Upper lobe of left lung (tissue), 6 donors: ENCODE measurements at regions not wholly inside any gene's neighbourhood (a gene's known extent, or its start where the extent isn't known, plus 50 kb on each side); places are given as distances from the start of the nearest gene placed in this dataset.
A peak's percentile ranks its signal among the peaks of the same experiment; 100 is the strongest.

Source experiments
- ATAC-seq, 2 donors: fragments of 200-7000 bp; cut with Tn5 transposase; one replicate each; pipeline ENCODE4 v1.9.1; 2022; ENCODE audit warnings: mild to moderate bottlenecking in 2 of 2, moderate library complexity in 2 of 2; ENCODE audit not compliant: low FRiP score in 2 of 2
- DNase-seq, 2 donors: peaks; one replicate each; pipeline ENCODE4 v3.0.0-alpha.2; 2019 to 2020
- H3K27ac ChIP-seq, 4 donors: fragments of 200-600 bp; sonication (generic); one replicate each; pipeline ENCODE4 v1.5.1; 2016 to 2019
- H3K27me3 ChIP-seq, 4 donors: fragments of 200-600 bp; sonication (generic); one replicate each; pipeline ENCODE4 v1.5.1; 2017 to 2019
- H3K36me3 ChIP-seq, 4 donors: fragments of 200-600 bp; sonication (generic); one replicate each; pipeline ENCODE4 v1.5.1; 2016 to 2019
- H3K4me1 ChIP-seq, 4 donors: fragments of 200-600 bp; sonication (generic); one replicate each; pipeline ENCODE4 v1.5.1; 2018 to 2019
- H3K4me3 ChIP-seq, 4 donors: fragments of 200-600 bp; sonication (generic); one replicate each; pipeline ENCODE4 v1.5.1; 2017 to 2019; ENCODE audit warnings: mild to moderate bottlenecking in 2 of 4, moderate library complexity in 1 of 4
- H3K9me3 ChIP-seq, 4 donors: fragments of 200-600 bp; sonication (generic); one replicate each; pipeline ENCODE4 v1.5.1; 2018 to 2019
- EP300 ChIP-seq, 4 donors: sonication (generic); formaldehyde crosslinking; IDR thresholded peaks; one replicate each; pipeline ENCODE4 v1.5.1; 2017; ENCODE audit warnings: antibody characterized with exemption in 4 of 4, control low read depth in 2 of 4
- POLR2A ChIP-seq, 4 donors: fragments of 450-650 bp; IDR thresholded peaks; one replicate each; pipeline ENCODE4 v1.5.1; 2016 to 2017; ENCODE audit warnings: antibody characterized with exemption in 4 of 4, mild to moderate bottlenecking in 2 of 4
- POLR2AphosphoS5 ChIP-seq, 2 donors: sonication (generic); formaldehyde crosslinking; IDR thresholded peaks; one replicate each; pipeline ENCODE4 v1.5.1; 2017; ENCODE audit warnings: antibody characterized with exemption in 2 of 2
- WGBS, 2 donors: methylation state at CpG; one replicate each; pipeline ENCODE4 v1.1.5; 2017 to 2018; 5-methylcytosine and 5-hydroxymethylcytosine counted together
- TF ChIP-seq, protein P1 (sequence below), 6 experiments: fragments of 450-650 bp in 4 of 6; fragments of 200-600 bp in 2 of 6; sonication (generic) in 2 of 6; IDR thresholded peaks; one replicate each; pipeline ENCODE4 v1.5.1; 2016 to 2019; ENCODE audit warnings: antibody characterized with exemption in 6 of 6
- donor health status: DM: no; HTN: no; CAD: no; lungs with moderate emphysema.
- donor health status: DM: no; HTN: yes; CAD: no; lungs with severe emphysema.

DNA sequence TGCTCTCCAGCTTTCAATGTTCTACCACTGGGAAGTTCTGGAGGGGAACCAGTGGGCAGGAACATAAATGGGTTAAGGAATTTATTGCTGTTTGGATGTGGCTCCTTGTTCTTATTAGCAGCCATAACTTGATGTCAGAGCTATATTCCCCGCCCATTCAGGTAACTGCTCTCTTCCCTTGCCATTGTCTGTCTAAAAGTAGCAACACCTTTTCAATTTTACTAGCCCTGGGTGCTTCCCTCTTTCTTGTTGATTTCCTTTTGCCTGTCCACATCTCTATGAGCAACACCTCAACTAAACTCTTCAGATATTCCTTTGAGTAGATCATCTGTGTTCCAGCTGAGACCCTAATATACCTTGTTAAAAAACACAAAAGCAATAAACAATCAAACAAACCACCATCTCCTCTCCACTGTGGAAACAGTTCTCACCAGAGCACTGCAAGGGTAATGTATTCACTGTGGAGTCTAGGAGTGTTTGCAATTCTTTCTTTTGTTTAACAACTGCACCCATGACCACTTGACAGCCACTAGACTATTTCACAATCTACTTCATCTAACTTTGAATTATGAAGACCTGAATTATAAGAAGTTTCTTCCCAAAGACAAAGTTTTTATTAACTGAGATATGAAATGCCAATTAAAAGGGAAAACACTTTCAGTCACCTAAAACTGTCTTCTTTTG, 436.7 kb downstream of the IPMK start:
- ATAC-seq = peak; percentile 49
- peak in 1 of 2 donors; percentile 28 for DNase-seq
- H3K36me3 ChIP-seq = no peaks in the 10 kb centered on the region
- no peaks in the 10 kb centered on the region for H3K27me3 ChIP-seq
- no peak overlapping the region for H3K4me3 ChIP-seq
- H3K27ac ChIP-seq = no peak overlapping the region
- H3K4me1 ChIP-seq = no peaks in the 10 kb centered on the region
- TF ChIP-seq EP300 (IDR thresholded peaks at IDR 0.05) = peak in 1 of 4 donors; percentile 33
- TF ChIP-seq POLR2A (IDR thresholded peaks at IDR 0.05) = no peak
- 38 to 50% methylated on average over 1 of the region's 1 CpG for WGBS, 2 donors
- no peaks in the 10 kb centered on the region for H3K9me3 ChIP-seq

DNA sequence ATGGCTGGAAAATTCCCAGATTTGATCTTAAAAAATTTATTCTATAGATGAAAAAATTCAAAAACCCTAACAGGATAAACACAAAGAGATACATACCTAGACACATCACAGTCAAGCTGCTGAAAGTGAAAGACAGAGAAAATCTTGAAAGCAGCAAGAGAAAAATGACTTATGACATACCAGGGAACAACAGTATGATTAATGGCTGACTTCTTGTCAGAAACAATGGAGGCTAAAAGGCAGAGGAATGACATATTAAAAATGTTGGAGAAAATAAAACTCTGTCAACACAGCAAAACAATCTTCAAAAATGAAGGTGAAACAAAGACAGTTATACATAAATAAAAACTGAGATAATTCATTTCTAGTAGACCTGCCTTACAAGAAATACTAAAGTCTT, 442.7 kb downstream of the IPMK start:
- TF ChIP-seq POLR2AphosphoS5 (IDR thresholded peaks at IDR 0.05) (no peak), EP300 (IDR thresholded peaks at IDR 0.05) (no peak), POLR2A (IDR thresholded peaks at IDR 0.05) (no peak)
- TF ChIP-seq, protein P1, sequence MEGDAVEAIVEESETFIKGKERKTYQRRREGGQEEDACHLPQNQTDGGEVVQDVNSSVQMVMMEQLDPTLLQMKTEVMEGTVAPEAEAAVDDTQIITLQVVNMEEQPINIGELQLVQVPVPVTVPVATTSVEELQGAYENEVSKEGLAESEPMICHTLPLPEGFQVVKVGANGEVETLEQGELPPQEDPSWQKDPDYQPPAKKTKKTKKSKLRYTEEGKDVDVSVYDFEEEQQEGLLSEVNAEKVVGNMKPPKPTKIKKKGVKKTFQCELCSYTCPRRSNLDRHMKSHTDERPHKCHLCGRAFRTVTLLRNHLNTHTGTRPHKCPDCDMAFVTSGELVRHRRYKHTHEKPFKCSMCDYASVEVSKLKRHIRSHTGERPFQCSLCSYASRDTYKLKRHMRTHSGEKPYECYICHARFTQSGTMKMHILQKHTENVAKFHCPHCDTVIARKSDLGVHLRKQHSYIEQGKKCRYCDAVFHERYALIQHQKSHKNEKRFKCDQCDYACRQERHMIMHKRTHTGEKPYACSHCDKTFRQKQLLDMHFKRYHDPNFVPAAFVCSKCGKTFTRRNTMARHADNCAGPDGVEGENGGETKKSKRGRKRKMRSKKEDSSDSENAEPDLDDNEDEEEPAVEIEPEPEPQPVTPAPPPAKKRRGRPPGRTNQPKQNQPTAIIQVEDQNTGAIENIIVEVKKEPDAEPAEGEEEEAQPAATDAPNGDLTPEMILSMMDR (IDR thresholded peaks at IDR 0.05) = no peak
- no peaks in the 10 kb centered on the region for H3K4me1 ChIP-seq
- no peaks in the 10 kb centered on the region for H3K36me3 ChIP-seq
- H3K9me3 ChIP-seq = no peaks in the 10 kb centered on the region
- H3K27me3 ChIP-seq = no peaks in the 10 kb centered on the region
- H3K27ac ChIP-seq = no peak overlapping the region
- DNase-seq = no peak
- no peak overlapping the region for H3K4me3 ChIP-seq
- no peak for ATAC-seq

DNA sequence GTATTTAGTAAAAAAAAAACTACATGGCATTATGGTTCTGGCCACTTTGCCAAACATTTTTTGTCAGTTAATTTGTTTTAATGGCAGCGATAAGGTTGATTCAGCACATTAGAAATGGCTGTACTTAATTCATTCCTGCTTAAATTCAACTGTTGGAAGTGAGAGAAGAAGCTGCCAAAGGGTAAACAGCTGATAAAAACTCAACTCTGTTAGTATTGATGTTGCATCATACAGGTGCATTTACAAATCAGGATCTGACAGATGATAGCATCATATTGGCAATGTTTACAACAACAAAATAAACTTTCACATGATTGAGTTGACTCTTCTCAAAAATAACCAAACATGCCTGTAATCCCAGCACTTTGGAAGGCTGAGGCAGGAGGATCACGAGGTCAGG, 444.3 kb downstream of the IPMK start:
- H3K36me3 ChIP-seq = no peaks in the 10 kb centered on the region
- H3K4me3 ChIP-seq = no peak overlapping the region
- WGBS, 2 donors = 84 to 94% methylated on average over 2 of the region's 2 CpGs
- H3K4me1 ChIP-seq = no peaks in the 10 kb centered on the region
- ATAC-seq (no peak), DNase-seq (no peak)
- H3K27me3 ChIP-seq = no peaks in the 10 kb centered on the region
- no peak overlapping the region for H3K27ac ChIP-seq
- no peak for TF ChIP-seq POLR2AphosphoS5 (IDR thresholded peaks at IDR 0.05)
- TF ChIP-seq EP300 (IDR thresholded peaks at IDR 0.05) = no peak
- H3K9me3 ChIP-seq = no peaks in the 10 kb centered on the region

DNA sequence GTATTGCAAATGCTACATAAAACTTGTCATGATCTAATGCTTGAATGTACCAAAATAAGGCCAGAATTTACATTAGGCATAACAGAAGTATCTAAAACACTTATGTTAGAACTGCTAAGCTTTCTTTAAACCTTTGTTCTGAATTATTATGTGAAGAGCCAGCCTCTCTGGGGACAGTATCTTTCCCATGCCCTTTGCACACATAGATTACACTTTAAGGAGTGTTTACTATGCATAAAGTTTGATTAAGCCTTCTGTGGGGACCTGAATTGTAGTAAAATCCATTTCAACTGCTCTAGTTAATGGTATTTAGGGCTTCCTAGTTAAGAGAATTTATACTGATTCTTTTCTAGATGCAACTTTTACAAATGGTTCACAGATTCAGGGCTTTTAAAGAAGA, 444.7 kb downstream of the IPMK start:
- H3K27ac ChIP-seq = no peak overlapping the region
- TF ChIP-seq POLR2AphosphoS5 (IDR thresholded peaks at IDR 0.05) (no peak), POLR2A (IDR thresholded peaks at IDR 0.05) (no peak), EP300 (IDR thresholded peaks at IDR 0.05) (no peak)
- TF ChIP-seq, protein P1 (IDR thresholded peaks at IDR 0.05) = no peak
- H3K36me3 ChIP-seq = no peaks in the 10 kb centered on the region
- no peaks in the 10 kb centered on the region for H3K27me3 ChIP-seq
- no peak for ATAC-seq
- DNase-seq = no peak
- H3K4me3 ChIP-seq = no peak overlapping the region
- H3K9me3 ChIP-seq = no peaks in the 10 kb centered on the region
- H3K4me1 ChIP-seq = no peaks in the 10 kb centered on the region

DNA sequence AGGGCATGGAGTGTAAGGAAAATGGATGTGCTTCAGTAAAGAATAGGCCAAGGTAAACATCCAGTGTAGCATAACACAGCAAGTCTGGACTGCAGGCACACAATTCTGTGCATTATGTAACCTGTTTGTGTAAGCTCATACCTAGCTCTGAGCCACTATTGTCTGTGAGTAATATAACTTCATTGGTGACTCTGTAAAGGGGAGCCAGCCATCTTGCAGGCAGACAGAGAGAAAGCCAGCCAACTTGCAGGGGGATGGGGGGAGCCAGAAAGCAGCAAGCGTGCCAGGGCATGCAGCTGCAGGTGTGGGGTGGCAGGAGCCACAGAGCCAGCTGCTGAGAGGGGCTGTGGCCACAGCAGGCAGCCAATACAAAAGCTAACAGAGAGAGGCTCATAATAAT, 449.2 kb downstream of the IPMK start:
- Histone ChIP-seq H3K4me1 (no peaks in the 10 kb centered on the region), H3K36me3 (no peaks in the 10 kb centered on the region), H3K9me3 (no peaks in the 10 kb centered on the region), H3K27me3 (no peaks in the 10 kb centered on the region), H3K27ac (no peak overlapping the region), H3K4me3 (no peak overlapping the region)
- DNase-seq = peak in 1 of 2 donors; percentile 10
- 100% methylated on average over 1 of the region's 1 CpG for WGBS, 2 donors
- TF ChIP-seq, protein P1 (IDR thresholded peaks at IDR 0.05) = no peak
- TF ChIP-seq EP300 (IDR thresholded peaks at IDR 0.05) (no peak), POLR2AphosphoS5 (IDR thresholded peaks at IDR 0.05) (no peak), POLR2A (IDR thresholded peaks at IDR 0.05) (no peak)
- no peak for ATAC-seq

DNA sequence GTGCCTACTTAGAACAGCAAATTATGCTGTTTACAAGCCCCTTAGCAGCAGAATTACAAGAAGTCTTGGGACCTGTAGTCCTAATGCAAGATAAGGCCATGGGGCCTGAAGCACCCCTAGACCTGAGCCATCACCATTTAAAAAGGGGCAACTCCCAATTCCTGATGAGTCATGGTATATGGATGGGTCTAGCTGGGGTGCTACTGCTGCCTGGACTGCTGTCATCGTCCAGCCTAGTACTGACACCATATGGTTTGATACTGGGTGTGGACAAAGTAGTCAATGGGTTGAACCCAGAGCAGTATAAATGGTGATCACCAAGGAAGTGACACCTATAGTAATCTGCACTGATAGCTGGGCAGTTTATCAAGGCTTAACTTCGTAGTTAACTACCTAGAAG, 450.0 kb downstream of the IPMK start:
- no peaks in the 10 kb centered on the region for H3K4me1 ChIP-seq
- H3K36me3 ChIP-seq = no peaks in the 10 kb centered on the region
- H3K9me3 ChIP-seq = no peaks in the 10 kb centered on the region
- no peak for ATAC-seq
- 20 to 75% methylated on average over 1 to 2 of the region's 2 CpGs for WGBS, 2 donors
- no peak overlapping the region for H3K4me3 ChIP-seq
- no peaks in the 10 kb centered on the region for H3K27me3 ChIP-seq
- DNase-seq = no peak
- TF ChIP-seq, protein P1 (IDR thresholded peaks at IDR 0.05) = no peak
- no peak for TF ChIP-seq POLR2AphosphoS5 (IDR thresholded peaks at IDR 0.05)
- no peak for TF ChIP-seq EP300 (IDR thresholded peaks at IDR 0.05)
- no peak for TF ChIP-seq POLR2A (IDR thresholded peaks at IDR 0.05)
- no peak overlapping the region for H3K27ac ChIP-seq
